ENCODE measurements at regions not wholly inside any gene's neighbourhood (a gene's known extent, or its start where the extent isn't known, plus 50 kb on each side); places are given as distances from the start of the nearest gene placed in this dataset.

DNA sequence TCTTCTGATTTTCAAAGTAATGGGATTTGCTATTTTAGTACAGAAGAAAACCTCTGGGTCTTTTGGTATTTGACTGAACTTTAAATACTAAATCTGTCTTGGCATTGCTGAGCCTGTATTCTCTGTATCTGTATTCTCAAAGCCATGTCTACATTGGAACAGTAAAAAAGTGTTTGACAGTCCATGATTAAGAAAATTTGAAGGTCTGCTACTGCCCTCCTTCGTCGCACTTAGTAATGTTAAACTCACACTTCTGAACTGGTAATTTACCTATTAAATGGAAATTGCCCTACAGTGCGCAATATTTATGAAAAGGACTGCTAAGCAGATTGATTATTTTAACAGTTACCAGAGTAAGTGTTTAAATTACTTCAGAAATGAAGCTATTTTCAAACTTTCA is 165.7 kb upstream of the SMC2 start:
- H3K79me2 ChIP-seq (ENCODE audit: insufficient read depth, low read depth, low read length), result no peaks in the 10 kb centered on the region
- H3K9me2 ChIP-seq (ENCODE audit: insufficient read depth, low read length), result no peaks in the 10 kb centered on the region
- no peak overlapping the region for H2AFZ ChIP-seq (ENCODE audit: low read length)
- no TSS peak for BruUV-seq (replicated peaks)
- intact Hi-C loops (cut with micrococcal nuclease; ENCODE audit: unreplicated experiment), result no loop called here
- H3K9me3 ChIP-seq (ENCODE audit: low read length), result no peaks in the 10 kb centered on the region
- POLR2A ChIA-PET, result no interaction called here
- no peak for DNase-seq (ENCODE audit: low spot score)
- H3K4me3 ChIP-seq (ENCODE audit: low read depth, low read length, poor library complexity, severe bottlenecking), result no peak overlapping the region
- H3K4me2 ChIP-seq (ENCODE audit: low read length), result no peak overlapping the region
- no peaks in the 10 kb centered on the region for H4K20me1 ChIP-seq (ENCODE audit: insufficient read depth, low read length)
- TF ChIP-seq, protein P1, sequence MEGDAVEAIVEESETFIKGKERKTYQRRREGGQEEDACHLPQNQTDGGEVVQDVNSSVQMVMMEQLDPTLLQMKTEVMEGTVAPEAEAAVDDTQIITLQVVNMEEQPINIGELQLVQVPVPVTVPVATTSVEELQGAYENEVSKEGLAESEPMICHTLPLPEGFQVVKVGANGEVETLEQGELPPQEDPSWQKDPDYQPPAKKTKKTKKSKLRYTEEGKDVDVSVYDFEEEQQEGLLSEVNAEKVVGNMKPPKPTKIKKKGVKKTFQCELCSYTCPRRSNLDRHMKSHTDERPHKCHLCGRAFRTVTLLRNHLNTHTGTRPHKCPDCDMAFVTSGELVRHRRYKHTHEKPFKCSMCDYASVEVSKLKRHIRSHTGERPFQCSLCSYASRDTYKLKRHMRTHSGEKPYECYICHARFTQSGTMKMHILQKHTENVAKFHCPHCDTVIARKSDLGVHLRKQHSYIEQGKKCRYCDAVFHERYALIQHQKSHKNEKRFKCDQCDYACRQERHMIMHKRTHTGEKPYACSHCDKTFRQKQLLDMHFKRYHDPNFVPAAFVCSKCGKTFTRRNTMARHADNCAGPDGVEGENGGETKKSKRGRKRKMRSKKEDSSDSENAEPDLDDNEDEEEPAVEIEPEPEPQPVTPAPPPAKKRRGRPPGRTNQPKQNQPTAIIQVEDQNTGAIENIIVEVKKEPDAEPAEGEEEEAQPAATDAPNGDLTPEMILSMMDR (conservative IDR thresholded peaks at IDR 0.05; ENCODE audit: low read length), result no peak
- TF ChIP-seq EZH2phosphoT487 (IDR thresholded peaks at IDR 0.05; ENCODE audit: borderline replicate concordance, low read depth, low read length), result no peak
- no peak overlapping the region for H3K27ac ChIP-seq (ENCODE audit: low read depth, low read length, poor library complexity, severe bottlenecking)
- no peaks in the 10 kb centered on the region for H3K4me1 ChIP-seq (ENCODE audit: insufficient read depth, low read length, poor library complexity, severe bottlenecking)
- CTCF ChIA-PET (ENCODE audit: unreplicated experiment), result no interaction called here
- H3K36me3 ChIP-seq (ENCODE audit: insufficient read depth, low read length), result no peaks in the 10 kb centered on the region

DNA sequence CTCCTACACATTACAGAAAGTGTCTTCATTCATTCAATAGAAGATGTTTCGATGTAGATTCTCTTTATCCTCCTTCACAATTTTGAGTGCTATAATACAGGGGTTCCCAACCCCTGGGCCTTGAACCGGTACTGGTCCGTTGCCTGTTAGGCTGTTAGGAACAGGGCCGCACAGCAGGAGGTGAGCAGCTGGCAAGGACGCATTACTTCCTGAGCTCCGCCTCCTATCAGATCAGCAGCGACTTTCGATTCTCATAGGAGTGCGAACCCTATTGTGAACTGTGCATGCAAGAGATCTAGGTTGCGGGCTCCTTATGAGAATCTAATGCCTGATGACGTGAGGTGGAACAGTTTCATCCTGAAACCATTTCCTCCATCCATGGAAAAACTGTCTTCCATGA is 153.0 kb upstream of the SMC2 start:
- intact Hi-C loops (cut with micrococcal nuclease; ENCODE audit: unreplicated experiment), result no loop called here
- H3K36me3 ChIP-seq (ENCODE audit: insufficient read depth, low read length), result no peaks in the 10 kb centered on the region
- no peaks in the 10 kb centered on the region for H3K9me2 ChIP-seq (ENCODE audit: insufficient read depth, low read length)
- H2AFZ ChIP-seq (ENCODE audit: low read length), result no peak overlapping the region
- ChIA-PET POLR2A (interaction anchor here (0.6 kb wide), 1 partner anchor 595 kb away, joined by 5 read pairs; no protein-coding TSS in a partner anchor), CTCF (ENCODE audit: unreplicated experiment) (no interaction called here)
- no peaks in the 10 kb centered on the region for H4K20me1 ChIP-seq (ENCODE audit: insufficient read depth, low read length)
- no TSS peak for BruUV-seq (replicated peaks)
- no peak overlapping the region for H3K4me2 ChIP-seq (ENCODE audit: low read length)
- no peak overlapping the region for H3K4me3 ChIP-seq (ENCODE audit: low read depth, low read length, poor library complexity, severe bottlenecking)
- no peaks in the 10 kb centered on the region for H3K4me1 ChIP-seq (ENCODE audit: insufficient read depth, low read length, poor library complexity, severe bottlenecking)
- no peaks in the 10 kb centered on the region for H3K79me2 ChIP-seq (ENCODE audit: insufficient read depth, low read depth, low read length)
- DNase-seq (ENCODE audit: low spot score), result no peak
- no peak overlapping the region for H3K27ac ChIP-seq (ENCODE audit: low read depth, low read length, poor library complexity, severe bottlenecking)
- no peaks in the 10 kb centered on the region for H3K9me3 ChIP-seq (ENCODE audit: low read length)
- TF ChIP-seq EZH2phosphoT487 (IDR thresholded peaks at IDR 0.05; ENCODE audit: borderline replicate concordance, low read depth, low read length), result no peak
- TF ChIP-seq, protein P1 (conservative IDR thresholded peaks at IDR 0.05; ENCODE audit: low read length), result no peak

DNA sequence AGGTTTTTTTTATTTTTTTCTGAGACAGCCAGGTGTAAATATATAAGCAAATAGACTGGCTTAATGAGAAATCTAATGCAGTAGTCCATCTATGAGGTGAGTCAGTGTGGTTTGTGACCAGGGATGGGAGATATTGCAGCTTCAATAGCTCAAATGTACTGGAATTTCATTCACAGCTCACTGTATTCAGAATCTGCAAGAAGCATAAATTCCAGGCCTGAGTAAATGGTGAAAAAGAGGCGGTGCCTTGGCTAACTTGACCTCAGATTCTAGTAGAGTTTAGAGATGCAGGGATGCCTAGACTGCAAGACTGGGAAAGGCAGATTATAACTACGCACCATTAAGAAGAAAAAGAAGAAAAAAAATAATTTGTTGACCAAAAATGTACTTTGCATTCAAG is 151.9 kb upstream of the SMC2 start:
- CTCF ChIA-PET (ENCODE audit: unreplicated experiment), result no interaction called here
- DNase-seq (ENCODE audit: low spot score), result no peak
- H3K79me2 ChIP-seq (ENCODE audit: insufficient read depth, low read depth, low read length), result no peaks in the 10 kb centered on the region
- H3K27ac ChIP-seq (ENCODE audit: low read depth, low read length, poor library complexity, severe bottlenecking), result no peak overlapping the region
- TF ChIP-seq, protein P1 (conservative IDR thresholded peaks at IDR 0.05; ENCODE audit: low read length), result no peak
- TF ChIP-seq EZH2phosphoT487 (IDR thresholded peaks at IDR 0.05; ENCODE audit: borderline replicate concordance, low read depth, low read length), result no peak
- no peak overlapping the region for H3K4me3 ChIP-seq (ENCODE audit: low read depth, low read length, poor library complexity, severe bottlenecking)
- H3K9me2 ChIP-seq (ENCODE audit: insufficient read depth, low read length), result no peaks in the 10 kb centered on the region
- no peak overlapping the region for H3K4me2 ChIP-seq (ENCODE audit: low read length)
- H2AFZ ChIP-seq (ENCODE audit: low read length), result no peak overlapping the region
- POLR2A ChIA-PET, result interaction anchor here (0.6 kb wide), 2 partner anchors 57 to 147 kb away, joined by 3 to 4 read pairs; no protein-coding TSS in a partner anchor
- intact Hi-C loops (cut with micrococcal nuclease; ENCODE audit: unreplicated experiment), result no loop called here
- no peaks in the 10 kb centered on the region for H3K36me3 ChIP-seq (ENCODE audit: insufficient read depth, low read length)
- H4K20me1 ChIP-seq (ENCODE audit: insufficient read depth, low read length), result no peaks in the 10 kb centered on the region
- H3K4me1 ChIP-seq (ENCODE audit: insufficient read depth, low read length, poor library complexity, severe bottlenecking), result no peaks in the 10 kb centered on the region
- no TSS peak for BruUV-seq (replicated peaks)
- no peaks in the 10 kb centered on the region for H3K9me3 ChIP-seq (ENCODE audit: low read length)

Data from OCI-LY7 (cell line).